Germinal center (tissue), 1 donor: ENCODE measurements at regions not wholly inside any gene's neighbourhood (a gene's known extent, or its start where the extent isn't known, plus 50 kb on each side); places are given as distances from the start of the nearest gene placed in this dataset.
"Not testable (repeated sequence)": the region's sequence is repeated elsewhere in the genome, so short reads cannot be mapped to it uniquely, and the experiment has no call there.

Experiments
- DNase-seq: peaks from one replicate; pipeline ENCODE4 v3.0.0; 2012; ENCODE audit warnings: mixed read lengths, low spot score

DNA sequence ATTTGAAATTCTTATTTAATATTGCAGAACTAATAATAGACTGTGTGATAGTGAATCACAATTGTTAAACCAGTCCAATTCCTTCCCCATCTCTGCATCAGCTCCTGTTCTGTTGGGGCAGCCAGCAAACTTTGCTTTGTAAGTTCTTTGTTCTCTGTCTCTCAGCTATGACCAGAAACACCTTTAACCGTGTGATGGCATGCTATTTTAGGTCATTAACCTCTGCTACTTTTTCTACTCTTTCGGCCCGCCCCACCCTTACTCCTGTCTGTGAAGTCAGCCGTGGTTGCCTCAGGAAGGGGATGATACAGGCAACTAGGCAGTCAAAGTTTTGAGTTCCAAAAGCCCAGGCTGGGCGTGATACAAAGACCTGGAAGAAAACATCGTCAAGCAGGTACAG lies 51.3 kb upstream of the EGFL6 start:
- DNase-seq: no peak

DNA sequence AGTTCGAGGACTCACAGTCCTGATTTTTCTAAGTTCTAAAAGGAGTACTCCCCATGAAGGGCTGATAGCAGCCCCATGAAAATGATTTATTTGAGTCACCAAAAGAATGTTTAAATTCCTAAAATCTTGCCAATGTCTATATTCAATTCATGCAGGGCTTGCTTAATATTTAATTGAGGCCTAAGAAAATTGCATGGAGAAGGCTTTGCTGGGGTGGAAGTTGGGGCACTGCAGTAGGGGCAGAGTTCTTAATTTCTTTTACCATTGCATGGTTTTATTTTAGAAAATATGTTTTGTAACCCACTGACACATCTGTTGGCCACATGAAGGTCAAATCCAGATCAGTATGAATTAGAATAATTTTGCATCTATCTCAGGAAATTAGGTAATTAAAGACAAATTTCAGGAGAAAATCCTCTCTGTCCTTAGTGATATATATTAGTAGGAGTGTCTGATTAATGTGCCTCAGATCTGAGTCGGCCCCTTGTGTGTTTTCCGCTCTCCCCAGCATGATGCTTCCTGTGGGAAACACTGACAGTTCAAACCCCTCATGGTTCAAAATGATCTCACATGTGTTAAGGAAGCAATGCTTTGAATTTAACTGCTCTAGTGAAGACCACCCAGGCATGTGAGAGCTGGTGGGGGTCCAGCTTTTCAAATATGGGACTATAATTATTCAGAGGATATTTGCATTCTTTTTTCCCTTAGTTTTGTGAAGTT lies 54.0 kb upstream of the EGFL6 start:
- no peak for DNase-seq

DNA sequence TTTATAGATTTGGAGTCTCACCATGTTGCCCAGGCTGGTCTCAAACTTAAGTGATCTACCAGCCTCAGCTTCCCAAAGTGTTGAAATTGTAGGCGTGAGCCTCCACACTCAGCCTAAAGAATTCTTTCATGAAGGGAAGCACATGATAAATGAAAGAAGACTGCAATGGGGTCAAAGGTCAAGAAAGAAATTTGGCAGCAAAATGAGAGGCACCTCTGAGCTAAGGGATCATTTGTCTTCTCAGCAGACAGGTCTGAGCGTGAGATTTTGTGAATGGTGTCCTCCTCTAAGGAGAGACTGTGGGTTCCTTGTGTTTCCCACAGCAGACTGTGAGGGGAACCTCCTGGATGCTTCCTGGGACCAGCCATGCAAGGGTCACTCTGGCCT lies 57.5 kb upstream of the EGFL6 start:
- DNase-seq: no peak

DNA sequence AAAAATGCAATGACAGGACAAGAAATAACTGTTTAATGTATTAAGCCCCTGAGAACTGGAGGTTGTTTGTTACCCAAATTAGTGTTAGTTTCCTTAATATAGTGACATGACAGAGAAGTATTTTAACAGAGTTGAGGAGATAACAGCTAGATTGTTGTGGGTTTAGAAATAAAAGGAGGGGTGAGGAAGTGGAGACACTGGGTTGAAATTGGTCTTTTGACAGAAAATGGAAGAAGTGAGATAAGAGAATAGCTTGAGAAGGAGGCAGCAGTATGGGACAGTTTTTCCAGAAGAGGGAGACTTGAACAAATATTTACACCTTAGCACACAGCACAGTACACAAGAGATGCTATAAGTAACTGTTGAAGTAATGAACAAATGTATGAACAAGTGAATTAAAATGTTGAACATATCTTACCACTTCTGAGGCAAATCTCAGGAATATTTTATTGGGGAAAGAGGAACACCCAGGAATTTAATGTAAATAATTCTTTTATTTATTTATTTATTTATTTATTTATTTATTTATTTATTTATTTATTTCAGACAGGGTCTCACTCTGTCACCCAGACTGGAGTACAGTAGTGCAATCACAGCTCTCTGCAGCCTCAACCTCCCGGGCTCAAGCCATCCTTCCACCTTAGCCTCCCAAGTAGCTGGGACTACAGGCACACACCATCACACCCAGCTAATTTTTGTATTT lies 58.0 kb upstream of the EGFL6 start:
- DNase-seq: no peak

DNA sequence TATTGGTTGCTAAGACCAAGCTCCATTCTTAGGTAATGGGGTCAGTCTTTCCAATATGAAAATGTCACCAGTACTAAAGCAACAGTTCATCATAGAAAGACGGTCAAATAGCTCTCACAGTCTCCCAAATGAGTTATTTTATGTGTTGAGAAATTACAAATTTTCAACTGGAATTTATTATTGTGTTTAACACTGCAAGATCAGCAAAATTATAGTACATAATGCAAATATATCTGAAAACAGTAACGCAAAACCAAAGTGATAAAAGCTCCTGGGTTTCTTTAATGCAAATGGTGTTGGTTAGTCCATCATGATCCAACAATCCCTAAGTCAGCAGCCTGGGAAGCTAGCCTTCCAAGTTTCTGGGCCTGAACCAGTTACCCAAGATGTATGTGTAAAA lies 61.5 kb upstream of the EGFL6 start:
- DNase-seq: no peak

DNA sequence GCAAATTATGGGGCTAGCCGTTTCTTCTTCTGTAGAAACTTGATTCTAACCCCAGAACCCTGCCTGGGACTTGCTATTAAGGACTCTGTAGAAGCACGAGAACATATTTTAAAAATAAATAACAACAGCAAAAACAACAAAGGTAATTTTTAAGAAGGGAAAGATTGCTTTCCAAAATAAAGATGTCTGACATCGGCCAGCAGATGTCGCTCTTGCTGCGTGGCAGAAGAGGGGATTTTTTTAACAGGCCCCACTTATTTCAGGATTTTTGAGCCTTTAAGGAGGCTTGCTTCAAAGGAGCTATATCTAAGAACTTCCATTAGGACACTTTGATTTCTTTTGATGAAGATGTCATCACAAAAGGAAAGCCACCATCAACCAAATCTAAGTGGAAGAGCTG lies 62.8 kb upstream of the EGFL6 start:
- peak; percentile 30 for DNase-seq

DNA sequence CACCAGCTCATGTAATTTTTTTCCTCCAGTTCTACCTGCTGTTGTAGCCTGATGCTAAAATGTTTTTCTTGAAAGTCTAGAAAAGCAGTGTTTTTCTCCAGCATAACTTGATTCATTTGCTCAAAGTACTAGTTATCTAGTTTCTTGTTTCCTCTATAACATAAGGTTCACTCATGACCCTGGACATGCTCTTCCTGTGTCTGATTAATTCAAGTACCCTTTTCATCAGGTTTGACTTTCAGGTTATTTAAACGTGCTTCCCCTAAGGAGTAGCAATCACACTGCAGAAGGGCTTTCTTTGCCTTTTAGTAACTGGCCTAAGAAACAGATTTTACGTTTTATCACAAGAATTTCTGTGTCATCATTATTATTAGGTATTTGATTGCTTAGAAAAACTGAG lies 66.8 kb upstream of the EGFL6 start:
- DNase-seq: no peak

DNA sequence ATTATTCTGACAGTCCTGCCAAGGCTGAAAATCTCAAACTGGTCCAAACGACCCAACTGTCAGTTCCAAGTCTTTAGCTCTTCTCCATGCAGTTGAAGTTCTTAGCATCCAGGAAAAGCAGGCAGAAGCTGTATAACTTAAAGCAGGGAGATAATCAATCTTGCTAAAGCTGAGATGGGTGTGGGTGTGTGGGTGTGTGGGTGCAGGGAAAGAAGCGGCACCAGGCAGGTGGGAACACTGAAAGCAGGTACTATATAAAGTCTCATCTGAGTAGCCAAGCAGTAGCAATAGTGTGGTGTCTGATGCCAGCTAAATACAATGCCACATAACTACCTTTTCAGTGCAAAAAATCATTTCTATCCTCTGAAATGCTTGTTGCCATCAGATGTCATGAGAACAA lies 69.7 kb upstream of the EGFL6 start:
- no peak for DNase-seq

DNA sequence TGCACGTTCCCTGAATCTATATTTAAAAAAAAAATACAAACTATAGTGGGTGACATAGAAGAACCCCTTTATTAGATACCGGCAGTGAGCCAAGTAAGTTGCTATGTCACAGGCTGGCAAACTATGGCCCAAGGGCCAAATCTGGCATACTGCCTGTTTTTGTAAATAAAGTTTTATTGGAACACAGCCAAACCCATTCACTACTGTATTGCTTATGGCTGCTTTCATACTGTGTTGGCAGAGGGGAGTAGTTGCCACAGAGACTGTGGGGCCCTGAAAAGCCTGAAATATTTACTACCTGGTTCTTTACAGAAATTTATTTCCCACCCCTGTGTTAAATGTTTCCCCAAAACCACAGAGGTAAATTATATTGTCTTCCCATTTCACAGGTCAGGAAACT lies 71.2 kb upstream of the EGFL6 start:
- no peak for DNase-seq

DNA sequence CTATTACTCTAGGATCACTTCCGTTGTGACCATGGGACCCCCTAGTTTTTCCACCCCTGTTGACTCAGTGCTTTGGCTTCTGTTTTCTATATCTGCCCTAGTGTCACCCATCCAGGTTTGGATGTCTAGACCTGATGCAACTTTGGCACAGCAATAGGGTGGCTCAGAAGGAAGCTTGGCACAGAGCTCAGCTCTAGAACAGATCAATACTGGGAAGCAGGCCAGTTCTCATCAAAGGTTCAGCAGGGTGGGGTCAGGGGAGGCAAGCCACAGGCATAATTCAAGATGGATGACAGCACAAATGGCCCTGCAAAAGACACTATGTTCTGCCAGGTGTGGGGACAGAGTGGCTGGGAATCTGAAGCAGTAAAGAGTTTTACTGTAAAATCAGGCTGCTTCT lies 74.2 kb upstream of the EGFL6 start:
- DNase-seq: no peak

DNA sequence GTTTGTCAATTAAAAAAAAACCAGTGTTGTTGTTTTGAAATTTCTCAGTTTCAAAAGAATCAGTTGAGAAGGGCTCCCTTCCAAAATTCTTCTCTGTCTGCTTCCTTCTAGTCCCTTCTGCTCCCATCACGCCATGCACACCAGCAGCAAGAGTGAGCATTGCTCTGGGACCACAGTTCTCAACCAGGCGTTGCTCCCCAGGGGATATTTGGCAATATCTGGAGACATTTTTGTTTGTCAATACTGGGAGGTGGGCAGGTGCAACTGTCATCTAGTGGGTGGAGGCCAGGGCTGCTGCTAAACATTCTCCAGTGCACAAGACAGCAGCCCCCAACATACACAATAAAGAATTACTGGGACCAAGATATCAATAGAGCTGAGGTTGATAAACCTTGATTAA lies 74.8 kb upstream of the EGFL6 start:
- DNase-seq: no peak

DNA sequence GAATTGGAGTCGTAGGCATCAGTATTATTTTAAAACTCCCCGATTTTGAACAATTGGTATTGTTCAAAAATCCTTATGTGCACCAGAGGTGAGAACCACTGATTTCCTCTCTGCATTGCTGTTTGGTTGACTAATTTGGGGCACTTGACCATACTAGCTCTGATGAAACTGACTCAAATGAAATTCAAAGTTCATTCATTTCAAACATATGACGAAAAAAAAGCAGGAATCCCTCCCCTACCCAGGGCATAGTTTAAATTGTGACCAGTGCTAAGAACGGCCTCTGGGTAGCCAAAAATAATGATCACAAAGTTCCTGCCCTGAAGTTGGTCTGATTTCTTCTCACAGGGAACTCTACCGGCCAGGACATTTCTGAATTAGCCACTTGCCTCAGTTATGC lies 75.7 kb upstream of the EGFL6 start:
- no peak for DNase-seq

DNA sequence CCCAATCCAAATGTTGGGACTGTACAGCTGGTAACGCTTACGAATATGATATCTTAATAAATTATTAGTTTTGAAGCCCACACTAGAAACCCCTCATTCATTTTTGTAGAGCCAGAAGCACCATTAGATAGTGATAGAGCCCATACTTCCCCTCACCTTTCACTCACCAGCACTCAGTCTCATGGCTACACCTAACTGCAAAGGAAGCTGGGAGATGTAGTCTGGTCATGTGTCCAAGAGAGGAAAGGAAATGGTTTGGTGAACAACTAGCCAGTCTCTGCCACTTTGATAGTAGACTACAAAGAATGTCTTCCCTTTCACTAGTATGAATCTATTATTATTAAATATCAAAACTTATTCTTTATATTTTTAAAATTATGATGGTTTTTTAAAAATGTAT lies 77.1 kb upstream of the EGFL6 start:
- no peak for DNase-seq

DNA sequence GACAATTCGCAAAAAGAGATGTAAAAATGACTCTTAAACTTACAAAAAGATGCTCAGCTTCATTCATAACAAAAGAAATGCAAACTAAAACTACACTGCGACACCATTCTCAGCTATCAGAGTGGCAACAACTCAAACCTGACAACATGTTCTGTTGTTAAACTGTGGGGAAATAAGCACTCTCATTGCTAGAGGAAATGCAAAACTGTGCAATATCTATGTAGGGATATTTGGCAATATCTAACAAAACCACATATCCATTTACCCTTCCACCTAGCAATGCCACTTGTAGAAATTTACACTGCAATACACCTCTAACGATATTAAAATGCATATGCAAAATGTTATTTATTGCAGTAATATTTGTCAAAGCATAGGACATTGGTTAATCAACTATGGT lies 78.3 kb upstream of the EGFL6 start:
- no peak for DNase-seq

DNA sequence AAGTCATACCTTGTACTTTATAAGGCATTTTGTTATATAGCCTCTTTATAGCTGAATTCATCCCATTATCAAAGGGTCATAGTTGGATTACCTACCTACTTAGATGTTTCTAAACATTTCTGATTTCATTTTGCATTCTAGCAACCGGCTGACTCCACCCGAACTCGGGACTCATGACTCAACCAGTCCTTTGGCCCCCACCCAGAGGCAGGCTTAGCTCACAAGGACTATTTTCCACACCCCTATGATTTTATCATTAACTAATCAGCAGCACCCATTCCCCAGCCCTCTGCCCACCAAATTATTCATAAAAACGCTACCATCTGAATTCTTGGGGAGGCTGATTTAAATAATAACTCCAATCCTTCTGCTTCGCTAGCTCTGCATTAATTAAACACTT lies 79.9 kb upstream of the EGFL6 start:
- no peak for DNase-seq

DNA sequence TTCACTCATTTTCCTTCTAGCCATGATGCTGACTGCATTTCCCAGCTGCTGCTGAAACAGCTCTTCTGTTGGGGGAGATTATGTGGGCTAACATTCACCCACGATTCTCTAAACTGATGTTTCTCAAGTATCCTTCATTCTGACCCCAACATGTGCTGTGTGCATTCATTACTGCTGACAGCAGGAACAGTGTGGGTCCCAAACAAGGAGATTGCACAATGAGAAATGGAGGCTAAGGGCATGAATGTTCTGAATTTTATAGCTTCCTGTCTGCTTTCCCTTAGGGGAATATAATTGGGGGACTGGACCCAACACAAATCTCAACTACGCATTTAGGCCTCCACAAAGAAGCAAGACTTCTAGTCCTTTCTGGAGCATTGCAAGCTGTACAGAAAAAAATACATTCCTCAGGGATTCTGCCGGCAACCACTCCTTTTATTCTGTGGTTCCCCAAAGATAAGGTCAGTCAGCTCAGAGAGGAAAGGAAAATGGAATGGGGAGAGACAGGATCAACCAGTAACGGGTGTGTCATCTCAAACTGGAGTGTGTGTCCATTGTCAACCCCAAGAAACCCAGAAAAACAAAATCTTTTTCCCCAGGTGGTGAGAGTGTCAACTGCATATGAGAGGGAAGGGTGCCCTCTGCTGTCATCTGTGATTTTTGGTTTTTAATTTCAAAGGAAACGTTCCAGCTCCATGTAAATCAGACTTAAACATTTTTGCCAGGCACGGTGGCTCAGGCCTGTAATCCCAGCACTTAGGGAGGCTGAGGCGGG lies 81.5 kb upstream of the EGFL6 start:
- peak; percentile 51 for DNase-seq

DNA sequence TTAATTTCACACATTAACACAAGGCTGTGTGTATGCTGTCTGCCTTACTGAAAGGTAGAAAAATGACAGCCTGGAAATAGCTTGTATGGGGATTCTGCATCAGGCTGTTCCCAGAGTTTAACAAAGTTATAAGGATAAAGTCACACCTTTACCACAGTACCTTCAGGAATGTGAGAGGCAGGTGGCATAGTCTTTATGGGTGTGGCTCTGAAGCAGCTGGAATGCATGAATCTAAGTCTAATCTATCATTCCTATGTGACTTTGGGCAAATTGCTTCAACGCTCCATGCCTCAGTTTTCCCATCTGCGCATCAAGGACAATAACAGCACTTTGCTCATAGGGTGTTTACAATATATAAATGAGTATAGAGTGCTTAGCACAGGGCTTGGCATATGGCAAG lies 84.2 kb upstream of the EGFL6 start:
- DNase-seq: no peak

DNA sequence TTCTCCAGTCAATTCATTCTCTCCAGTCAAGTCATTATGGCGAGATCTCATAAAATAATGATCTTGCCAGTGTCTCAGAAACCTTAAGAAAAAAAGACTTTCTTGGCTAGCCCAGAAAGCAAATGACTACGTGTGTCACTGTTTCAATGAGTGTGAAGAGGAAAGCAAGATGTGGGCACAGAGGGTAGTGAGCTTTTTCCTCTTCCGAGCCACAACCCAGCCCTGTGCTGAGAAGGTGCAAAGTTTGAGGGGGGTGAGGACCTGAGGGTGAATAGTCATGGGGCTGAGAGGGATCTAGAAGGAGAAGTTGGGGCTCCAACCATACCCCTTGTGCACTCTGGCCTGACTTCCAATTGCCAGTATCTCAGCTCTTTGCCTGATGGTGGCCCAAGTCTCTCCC lies 85.6 kb upstream of the EGFL6 start:
- no peak for DNase-seq

DNA sequence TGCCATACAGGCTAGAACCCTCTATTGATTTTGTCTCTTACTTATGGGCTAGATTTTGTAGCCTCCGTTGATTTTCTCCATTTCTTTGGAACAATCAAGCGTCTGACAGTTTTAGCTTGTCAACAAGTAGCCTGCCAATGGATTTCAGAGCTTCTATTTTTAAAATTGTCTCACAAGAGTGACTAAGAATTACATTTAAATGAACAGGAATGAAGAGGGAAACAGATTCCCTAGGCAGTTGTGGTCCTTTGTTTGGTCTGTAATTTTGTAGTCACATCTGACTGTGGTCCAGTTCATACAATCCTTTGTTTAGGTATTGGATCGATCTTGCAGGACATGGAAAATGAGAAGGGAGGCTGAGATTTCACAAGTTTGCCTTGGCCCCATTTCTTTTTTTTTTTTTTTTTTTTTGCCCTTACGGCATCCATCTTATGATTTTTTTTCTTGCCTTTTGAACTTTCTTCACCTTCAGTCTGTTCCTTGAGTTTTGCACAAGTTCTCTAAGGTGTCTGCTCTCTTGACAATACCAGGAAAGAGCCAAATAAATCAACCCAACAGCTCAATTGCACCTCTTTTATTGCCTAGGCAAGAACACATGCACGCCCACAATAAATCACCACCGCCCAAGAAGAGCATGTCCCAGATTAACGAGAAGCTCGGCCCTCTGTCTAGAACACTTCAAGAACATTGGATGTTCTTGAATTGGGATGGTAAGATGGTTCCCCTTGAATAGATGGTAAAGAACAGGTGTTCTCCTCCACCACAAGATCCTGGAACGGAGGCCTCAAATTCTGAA lies 86.5 kb upstream of the EGFL6 start:
- DNase-seq: no peak

DNA sequence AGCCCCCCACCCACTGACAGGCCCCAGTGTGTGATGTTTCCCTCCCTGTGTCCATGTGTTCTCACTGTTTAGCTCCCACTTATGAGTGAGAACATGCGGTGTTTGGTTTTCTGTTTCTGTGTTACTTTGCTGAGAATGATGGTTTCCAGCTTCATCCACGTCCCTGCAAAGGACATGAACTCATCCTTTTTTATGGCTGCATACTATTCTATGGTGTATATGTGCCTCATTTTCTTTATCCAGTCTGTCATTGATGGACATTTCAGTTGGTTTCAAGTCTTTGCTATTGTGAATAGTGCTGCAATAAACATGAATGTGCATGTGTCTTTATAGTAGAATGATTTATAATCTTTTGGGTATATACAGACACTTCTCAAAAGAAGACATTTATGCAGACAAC lies 88.6 kb upstream of the EGFL6 start:
- not testable (repeated sequence) for DNase-seq

DNA sequence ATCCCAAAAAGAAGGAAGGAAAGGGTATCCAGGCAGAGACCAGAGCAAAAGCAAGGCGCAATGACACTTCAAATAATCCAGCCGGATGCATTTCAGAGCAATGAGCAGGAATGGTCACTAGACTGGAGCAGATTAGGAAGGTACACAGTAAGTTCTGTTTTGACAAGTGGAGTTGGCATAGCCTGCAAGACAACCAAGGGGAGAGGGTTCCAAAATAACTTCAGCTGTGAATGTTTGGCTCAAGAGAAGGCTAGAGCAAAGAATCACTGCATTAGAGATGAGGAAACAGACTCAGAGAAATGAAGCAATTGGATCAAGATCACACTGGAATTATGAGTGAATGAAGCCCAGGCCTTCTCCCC lies 90.0 kb upstream of the EGFL6 start:
- no peak for DNase-seq

DNA sequence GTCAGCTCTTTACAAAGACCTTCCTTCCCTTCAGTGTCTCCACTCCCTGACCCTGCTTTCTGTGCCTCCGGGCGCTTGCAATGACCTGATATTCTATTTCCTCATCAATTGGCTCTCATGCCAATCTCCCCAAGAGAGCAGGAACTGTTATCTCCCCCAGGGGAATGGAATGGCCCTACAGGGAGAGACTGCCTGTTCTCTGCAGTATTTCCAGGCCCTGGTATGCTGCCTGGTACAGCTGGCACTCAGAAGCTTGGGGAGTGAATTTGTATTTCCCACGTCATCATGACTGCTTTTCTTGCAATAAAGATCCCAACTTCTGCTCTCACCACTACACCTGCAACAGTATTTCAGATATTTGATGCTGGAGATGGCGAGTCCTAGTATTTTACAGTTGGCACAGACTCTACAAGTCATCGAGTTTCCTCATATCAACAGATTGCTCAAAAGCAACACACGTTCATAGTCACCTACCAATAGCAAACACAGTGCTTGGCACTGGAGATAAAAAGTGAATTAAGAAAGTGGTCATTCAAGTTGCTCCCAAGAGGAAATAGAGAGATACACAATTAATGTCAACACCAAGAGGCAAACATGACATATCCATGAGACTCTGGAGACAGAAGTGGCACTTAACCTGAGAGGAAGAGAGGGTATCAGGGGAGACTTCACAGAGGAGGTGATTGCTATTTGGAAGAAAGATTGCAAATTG lies 90.5 kb upstream of the EGFL6 start:
- DNase-seq: no peak
